LNCAP (cell line): ENCODE measurements at regions not wholly inside any gene's neighbourhood (a gene's known extent, or its start where the extent isn't known, plus 50 kb on each side); places are given as distances from the start of the nearest gene placed in this dataset.

ENCODE experiments used
- TF ChIP-seq, protein P1 (sequence below): fragments of 450-650 bp; IDR thresholded peaks from 2 replicates; pipeline ENCODE4 v1.5.1; 2017; ENCODE audit warnings: mild to moderate bottlenecking

DNA sequence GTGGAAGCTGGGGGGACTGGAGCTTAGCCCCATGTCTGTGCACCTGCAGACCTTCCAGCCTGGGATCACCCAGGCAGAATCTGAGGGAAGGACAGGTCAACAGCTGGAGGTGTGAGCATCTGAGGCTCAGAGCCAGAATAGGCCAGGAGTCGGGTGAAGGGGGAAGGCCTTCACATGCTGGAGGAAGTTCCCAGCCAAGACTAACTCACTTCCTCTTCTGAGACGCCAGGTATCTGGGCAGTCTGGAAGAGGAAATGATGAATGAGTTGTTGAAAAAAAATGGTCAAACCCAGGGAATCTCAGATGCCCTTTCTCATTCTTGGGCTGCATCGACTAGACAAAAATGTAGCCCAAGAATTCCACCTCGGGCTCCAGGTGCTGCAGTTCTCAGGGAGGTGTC is 73.6 kb upstream of the TIAM2 start:
- TF ChIP-seq, protein P1, sequence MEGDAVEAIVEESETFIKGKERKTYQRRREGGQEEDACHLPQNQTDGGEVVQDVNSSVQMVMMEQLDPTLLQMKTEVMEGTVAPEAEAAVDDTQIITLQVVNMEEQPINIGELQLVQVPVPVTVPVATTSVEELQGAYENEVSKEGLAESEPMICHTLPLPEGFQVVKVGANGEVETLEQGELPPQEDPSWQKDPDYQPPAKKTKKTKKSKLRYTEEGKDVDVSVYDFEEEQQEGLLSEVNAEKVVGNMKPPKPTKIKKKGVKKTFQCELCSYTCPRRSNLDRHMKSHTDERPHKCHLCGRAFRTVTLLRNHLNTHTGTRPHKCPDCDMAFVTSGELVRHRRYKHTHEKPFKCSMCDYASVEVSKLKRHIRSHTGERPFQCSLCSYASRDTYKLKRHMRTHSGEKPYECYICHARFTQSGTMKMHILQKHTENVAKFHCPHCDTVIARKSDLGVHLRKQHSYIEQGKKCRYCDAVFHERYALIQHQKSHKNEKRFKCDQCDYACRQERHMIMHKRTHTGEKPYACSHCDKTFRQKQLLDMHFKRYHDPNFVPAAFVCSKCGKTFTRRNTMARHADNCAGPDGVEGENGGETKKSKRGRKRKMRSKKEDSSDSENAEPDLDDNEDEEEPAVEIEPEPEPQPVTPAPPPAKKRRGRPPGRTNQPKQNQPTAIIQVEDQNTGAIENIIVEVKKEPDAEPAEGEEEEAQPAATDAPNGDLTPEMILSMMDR, result no peak

DNA sequence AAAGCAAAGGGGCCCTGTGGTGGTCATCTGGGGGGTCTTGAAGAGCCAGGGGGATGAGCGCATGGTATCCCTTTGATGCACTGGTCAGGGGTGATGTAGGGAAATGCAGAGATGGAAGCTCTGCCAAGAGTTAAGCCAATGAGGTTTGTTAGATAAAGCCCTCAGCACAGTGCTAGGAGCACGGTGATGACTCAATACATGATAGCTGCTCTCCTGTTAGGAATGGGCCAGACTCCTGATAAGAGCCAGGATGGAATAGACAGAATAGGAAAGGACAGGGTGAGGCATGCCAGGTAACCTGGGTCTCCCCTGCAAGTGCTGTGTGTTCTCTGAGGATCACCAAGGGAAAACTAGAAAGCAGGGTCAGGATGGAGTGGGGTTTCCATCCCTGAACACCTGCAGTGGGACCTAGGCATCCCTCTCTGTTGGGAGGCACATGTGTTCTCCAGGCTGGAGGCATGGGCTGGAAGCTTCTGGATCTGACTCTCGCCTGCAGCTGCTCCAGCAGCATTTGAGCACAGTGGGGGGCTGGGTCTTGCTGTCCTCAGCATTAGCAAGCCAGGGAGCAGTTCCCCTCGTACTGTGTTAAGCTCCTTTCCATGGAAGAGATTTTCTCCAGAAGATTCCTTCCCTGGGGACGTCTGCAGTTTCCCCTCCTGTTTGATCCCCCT is 71.8 kb upstream of the TIAM2 start:
- TF ChIP-seq, protein P1, result no peak

DNA sequence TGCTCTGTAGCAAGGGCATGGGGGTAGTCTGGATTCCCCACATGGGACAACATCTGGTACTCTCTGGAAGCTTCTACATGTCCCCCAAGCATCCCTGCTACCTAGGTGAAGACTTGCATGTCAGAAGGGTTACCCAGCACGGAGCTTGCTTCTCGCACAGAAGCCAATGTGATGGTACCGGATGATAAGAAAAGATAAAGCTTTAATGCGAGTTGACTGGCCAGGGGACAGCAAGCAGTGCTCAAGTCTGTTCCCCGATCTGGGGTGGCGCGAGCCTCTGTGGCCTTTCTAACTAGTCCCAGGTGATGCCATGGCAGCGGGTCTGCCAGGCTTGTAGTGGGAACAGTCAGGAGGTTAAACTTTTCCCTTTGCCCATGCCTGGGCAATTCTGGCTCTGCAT is 70.0 kb upstream of the TIAM2 start:
- TF ChIP-seq, protein P1, result no peak

DNA sequence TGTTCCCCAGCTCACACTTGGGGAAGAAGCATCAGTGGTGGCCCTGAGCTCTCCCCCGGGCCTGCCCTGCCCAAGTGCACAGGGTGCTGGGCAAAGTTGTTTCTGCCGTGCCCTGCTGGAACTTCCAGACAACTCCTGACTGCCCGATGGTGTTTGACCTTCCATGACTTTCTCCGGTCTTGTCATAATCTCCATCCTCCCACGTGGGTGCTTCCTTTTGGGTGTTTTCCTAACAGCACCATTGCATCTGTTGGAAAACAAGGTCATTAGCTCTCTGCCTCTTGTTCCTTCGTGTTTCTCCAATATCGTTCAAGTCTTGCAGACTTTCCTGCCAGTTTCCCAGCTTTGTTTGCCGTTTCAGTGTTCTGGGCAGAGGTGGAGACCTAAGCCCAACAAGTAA is 68.7 kb upstream of the TIAM2 start:
- TF ChIP-seq, protein P1, result no peak

DNA sequence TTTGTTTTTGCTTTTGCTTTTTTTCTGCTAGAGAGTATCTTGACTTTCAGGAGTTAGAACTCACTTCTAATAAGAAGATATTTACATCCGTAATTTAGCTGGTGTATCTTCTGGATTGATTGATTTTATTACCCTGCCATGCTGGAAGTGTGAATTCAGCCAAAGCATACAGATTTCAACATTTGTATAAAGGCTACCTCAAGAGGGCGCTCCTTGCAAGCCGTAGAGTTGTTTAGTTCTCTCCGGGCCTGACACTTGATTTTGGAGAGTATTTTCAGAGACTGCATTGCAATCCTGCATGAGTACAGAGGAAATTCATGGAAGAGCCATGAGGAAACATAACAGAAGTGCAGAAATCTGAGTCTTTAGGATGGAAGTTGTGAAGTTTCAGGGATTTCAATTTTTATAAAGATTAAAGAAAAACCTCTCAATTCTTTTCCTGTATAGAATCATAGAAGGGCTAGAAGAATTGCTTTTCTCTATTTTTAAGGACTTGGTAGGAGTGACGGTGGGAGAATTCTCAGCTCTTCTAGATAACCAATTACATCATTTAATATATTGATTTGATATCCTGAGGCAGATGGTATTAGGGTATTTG is 66.7 kb upstream of the TIAM2 start:
- TF ChIP-seq, protein P1, result peak; percentile 74

DNA sequence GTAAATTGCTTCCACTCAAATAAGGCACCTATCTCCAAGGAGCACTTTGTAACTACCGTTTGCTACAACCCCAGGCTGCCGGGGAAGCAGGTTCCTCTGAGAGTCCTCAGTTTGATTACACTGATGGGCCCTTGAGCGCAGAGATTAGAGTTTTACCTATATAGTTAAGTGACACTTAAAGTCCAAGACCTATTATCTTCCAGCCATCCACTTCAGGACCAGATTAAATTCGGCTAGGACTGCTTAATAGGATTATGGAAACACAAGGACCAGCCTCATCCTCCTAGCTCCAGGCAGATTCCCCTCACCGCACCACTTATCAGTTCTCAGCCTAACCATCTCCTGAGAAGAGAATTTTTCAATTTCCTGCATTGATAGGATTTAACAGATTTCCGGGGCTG is 64.7 kb upstream of the TIAM2 start:
- TF ChIP-seq, protein P1, result no peak

DNA sequence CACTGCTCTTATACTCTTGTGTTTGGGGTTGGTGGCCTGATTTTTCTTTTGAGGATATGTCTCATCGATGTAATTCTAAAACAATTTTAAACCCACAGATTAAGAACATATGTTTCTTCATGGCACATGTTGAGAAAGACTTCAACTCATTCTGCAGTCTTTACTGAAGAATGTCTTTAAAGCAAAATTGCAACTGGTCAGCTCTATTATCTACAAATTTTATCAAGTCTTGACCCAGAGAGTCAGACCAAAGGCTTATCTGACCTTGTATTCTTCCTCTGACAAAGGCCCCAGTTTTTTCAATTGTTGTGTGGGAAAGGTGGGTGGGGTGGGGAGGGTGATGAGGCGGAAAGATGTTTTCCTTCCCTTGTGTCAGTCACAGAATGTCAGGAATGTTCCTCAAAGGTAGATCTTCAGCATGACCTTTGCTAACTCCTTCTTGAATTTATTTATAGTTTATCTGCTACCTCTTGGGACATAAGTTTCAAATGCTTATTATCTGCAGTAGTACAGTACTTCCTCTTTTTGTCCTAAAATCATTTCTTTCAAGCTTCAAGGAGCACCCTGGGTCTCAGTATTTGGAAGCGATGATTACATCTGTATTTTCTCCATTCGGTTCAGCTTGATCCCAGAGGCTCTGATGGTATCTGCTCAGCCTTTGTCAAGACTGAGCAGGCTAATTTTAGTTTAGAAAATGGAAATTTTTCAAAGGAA is 63.2 kb upstream of the TIAM2 start:
- TF ChIP-seq, protein P1, result no peak
